NCI-H2081 treated with DMSO at 0.1 percent for 48 hours (cell line): ENCODE measurements at regions not wholly inside any gene's neighbourhood (a gene's known extent, or its start where the extent isn't known, plus 50 kb on each side); places are given as distances from the start of the nearest gene placed in this dataset.
"Not testable (repeated sequence)": the region's sequence is repeated elsewhere in the genome, so short reads cannot be mapped to it uniquely, and the experiment has no call there.

Experiments used
- DNase-seq: peaks from one replicate; lab custom pipeline; 2025; lab: John Stamatoyannopoulos, UW

- DNase-seq = no peak
Measured at GRCh38 chr3:74413547-74414241, 200.8 kb downstream of the CNTN3 start.

GRCh38 chr3:74410276-74410941 is 204.1 kb downstream of the CNTN3 start:
- DNase-seq = no peak

- no peak for DNase-seq
Measured at GRCh38 chr3:74409066-74409465, 205.4 kb downstream of the CNTN3 start.

GRCh38 chr3:74403307-74403706 is 211.2 kb downstream of the CNTN3 start:
- DNase-seq = no peak

- no peak for DNase-seq
Measured at GRCh38 chr3:74402821-74403220, 211.6 kb downstream of the CNTN3 start.

GRCh38 chr3:74393426-74393825 is 221.0 kb downstream of the CNTN3 start:
- DNase-seq = no peak

- no peak for DNase-seq
Measured at GRCh38 chr3:74390121-74390877, 224.2 kb downstream of the CNTN3 start.

- DNase-seq = no peak
Measured at GRCh38 chr3:74387111-74387735, 227.2 kb downstream of the CNTN3 start.

GRCh38 chr3:74384159-74384558 is 230.3 kb downstream of the CNTN3 start:
- DNase-seq = no peak

- no peak for DNase-seq
Measured at GRCh38 chr3:74377669-74378068, 236.8 kb downstream of the CNTN3 start.

- DNase-seq = not testable (repeated sequence)
Measured at GRCh38 chr3:74376323-74376722, 238.1 kb downstream of the CNTN3 start.

- DNase-seq = no peak
Measured at GRCh38 chr3:74375653-74376052, 238.8 kb downstream of the CNTN3 start.

GRCh38 chr3:74372743-74373142 is 241.7 kb downstream of the CNTN3 start:
- DNase-seq = no peak

- DNase-seq = no peak
Measured at GRCh38 chr3:74370342-74370741, 244.1 kb downstream of the CNTN3 start.

GRCh38 chr3:74366331-74366730 is 248.1 kb downstream of the CNTN3 start:
- no peak for DNase-seq

- DNase-seq = no peak
Measured at GRCh38 chr3:74363346-74363745, 251.1 kb downstream of the CNTN3 start.

GRCh38 chr3:74360406-74360805 is 254.1 kb downstream of the CNTN3 start:
- DNase-seq = no peak

GRCh38 chr3:74357881-74358280 is 256.6 kb downstream of the CNTN3 start:
- no peak for DNase-seq

GRCh38 chr3:74353039-74353438 is 261.4 kb downstream of the CNTN3 start:
- DNase-seq = no peak

GRCh38 chr3:74352166-74352565 is 262.3 kb downstream of the CNTN3 start:
- no peak for DNase-seq

GRCh38 chr3:74351213-74351612 is 263.2 kb downstream of the CNTN3 start:
- DNase-seq = no peak

- DNase-seq = no peak
Measured at GRCh38 chr3:74349015-74349414, 265.4 kb downstream of the CNTN3 start.
